HCT116 (cell line): ENCODE measurements at regions not wholly inside any gene's neighbourhood (a gene's known extent, or its start where the extent isn't known, plus 50 kb on each side); places are given as distances from the start of the nearest gene placed in this dataset.

Experiments used
- ATAC-seq: fragments of 200-7000 bp; cut with Tn5 transposase; 2 replicates; pipeline ENCODE4 v1.9.1; 2020; ENCODE audit warnings: mild to moderate bottlenecking, moderate library complexity
- BruUV-seq: library from RNA; stranded (reverse); fragments of 400-500 nt; replicated peaks from 2 replicates; lab custom pipeline; 2021; lab: Mats Ljungman, UMichigan
- CTCF ChIA-PET: fragments of 300-600 bp; sonication (Branson Sonifier 250); formaldehyde crosslinking; loops from one replicate; lab custom pipeline; 2021; ENCODE audit warnings: antibody characterized with exemption; lab: Charles Lee
- POLR2A ChIA-PET: fragments of 300-600, 350-600 bp; sonication (Branson Sonifier 250); formaldehyde crosslinking; loops from one replicate; lab custom pipeline; 2021; ENCODE audit warnings: antibody characterized with exemption; lab: Charles Lee
- RAD21 ChIA-PET, 2 experiments: fragments of 300-600 bp; sonication (Branson Sonifier 250); formaldehyde crosslinking; loops; one replicate each; lab custom pipeline; 2023; ENCODE audit warnings: low total read pairs in 2 of 2; ENCODE audit not compliant: uncharacterized antibody in 2 of 2, unreplicated experiment in 2 of 2, low non-redundant PET in 1 of 2; lab: Charles Lee
- DNase-seq: peaks from one replicate; pipeline ENCODE4 v3.0.0-alpha.2; 2010; ENCODE audit warnings: low read depth, low spot score
- H2AFZ ChIP-seq: fragments of 200-600 bp; shearing (Covaris generic), sonication (generic); 2 replicates; pipeline ENCODE4 v1.6.1; 2017; ENCODE audit warnings: low read depth, mixed run types, mixed read lengths, antibody characterized with exemption, low read length; ENCODE audit not compliant: poor library complexity, severe bottlenecking
- H3K27ac ChIP-seq: 2 replicates; pipeline ENCODE4 v1.5.1; 2012; ENCODE audit warnings: low read depth, low read length
- H3K27me3 ChIP-seq: fragments of 200-600 bp; sonication (generic); 2 replicates; pipeline ENCODE4 v1.6.1; 2016; ENCODE audit warnings: mixed run types, low read length, mixed read lengths; ENCODE audit not compliant: insufficient read depth
- H3K36me3 ChIP-seq, 2 experiments: fragments of 200-500 bp in 1 of 2; fragments of 200-600 bp in 1 of 2; sonication (Bioruptor generic) in 1 of 2; sonication (generic) in 1 of 2; 2 replicates each; pipeline versions ENCODE4 v1.5.1 to v1.6.1; 2014 to 2016; ENCODE audit warnings: low read length in 2 of 2, inconsistent platforms in 1 of 2, mixed read lengths in 1 of 2, mixed run types in 1 of 2; ENCODE audit not compliant: insufficient read depth in 2 of 2, control insufficient read depth in 1 of 2
- H3K4me1 ChIP-seq, 2 experiments: fragments of 200-600 bp in 1 of 2; sonication (generic) in 1 of 2; 2 replicates each; pipeline versions ENCODE4 v1.5.1 to v1.6.1; 2012 to 2017; ENCODE audit warnings: low read length in 2 of 2, inconsistent platforms in 1 of 2, mild to moderate bottlenecking in 1 of 2, mixed read lengths in 1 of 2, mixed run types in 1 of 2, moderate library complexity in 1 of 2; ENCODE audit not compliant: insufficient read depth in 2 of 2, control insufficient read depth in 1 of 2
- H3K4me2 ChIP-seq: fragments of 200-600 bp; sonication (generic); 2 replicates; pipeline ENCODE4 v1.6.1; 2017; ENCODE audit warnings: mixed run types, low read length, mixed read lengths
- H3K4me3 ChIP-seq, 2 experiments: fragments of 200-600 bp in 1 of 2; sonication (generic) in 1 of 2; replicated peaks in 1 of 2; 2 replicates each; pipeline ENCODE4 v1.5.1; 2011 to 2016; ENCODE audit warnings: low read length in 2 of 2, control low read depth in 1 of 2, low read depth in 1 of 2, mild to moderate bottlenecking in 1 of 2, mixed read lengths in 1 of 2, mixed run types in 1 of 2
- H3K79me2 ChIP-seq: fragments of 200-600 bp; sonication (generic); 2 replicates; pipeline ENCODE4 v1.6.1; 2017; ENCODE audit warnings: mild to moderate bottlenecking, mixed run types, low read length, moderate library complexity, mixed read lengths; ENCODE audit not compliant: insufficient read depth
- H3K9ac ChIP-seq: fragments of 200-600 bp; sonication (generic); 2 replicates; pipeline ENCODE4 v1.6.1; 2016; ENCODE audit warnings: low read length, mixed read lengths
- H3K9me2 ChIP-seq: fragments of 200-600 bp; sonication (generic), shearing (Covaris generic); 2 replicates; pipeline ENCODE4 v1.6.1; 2017; ENCODE audit warnings: mixed run types, mild to moderate bottlenecking, moderate library complexity; ENCODE audit not compliant: insufficient read depth
- H3K9me3 ChIP-seq, 2 experiments: fragments of 200-500 bp in 1 of 2; fragments of 200-600 bp in 1 of 2; sonication (Bioruptor generic) in 1 of 2; sonication (generic) in 1 of 2; 2 replicates each; pipeline ENCODE4 v1.6.1; 2014 to 2017; ENCODE audit warnings: low read length in 2 of 2, mixed read lengths in 2 of 2, inconsistent platforms in 1 of 2, low read depth in 1 of 2, mild to moderate bottlenecking in 1 of 2, mixed run types in 1 of 2, moderate library complexity in 1 of 2; ENCODE audit not compliant: control insufficient read depth in 1 of 2, insufficient read depth in 1 of 2
- H4K20me1 ChIP-seq: fragments of 200-600 bp; sonication (generic), shearing (Covaris generic); 2 replicates; pipeline ENCODE4 v1.6.1; 2017; ENCODE audit warnings: mixed run types, mild to moderate bottlenecking, moderate library complexity; ENCODE audit not compliant: insufficient read depth
- CBX3 ChIP-seq: IDR thresholded peaks from 2 replicates; pipeline ENCODE4 v1.6.1; 2012; ENCODE audit warnings: low read depth
- CEBPB ChIP-seq: IDR thresholded peaks from 2 replicates; pipeline ENCODE4 v1.6.1; 2012; ENCODE audit warnings: low read depth
- CTCF ChIP-seq, 3 experiments: fragments of 200-600 bp in 1 of 3; sonication (generic) in 1 of 3; IDR thresholded peaks in 2 of 3; conservative IDR thresholded peaks in 1 of 3; 2 replicates each; pipeline ENCODE4 v1.5.1; 2012 to 2017; ENCODE audit warnings: low read depth in 2 of 3, low read length in 2 of 3, antibody characterized with exemption in 1 of 3, borderline replicate concordance in 1 of 3, control low read depth in 1 of 3, mild to moderate bottlenecking in 1 of 3, mixed read lengths in 1 of 3, mixed run types in 1 of 3, moderate library complexity in 1 of 3; ENCODE audit not compliant: insufficient read depth in 1 of 3
- EGR1 ChIP-seq: IDR thresholded peaks from 2 replicates; pipeline ENCODE4 v1.6.1; 2012; ENCODE audit warnings: low read depth
- EZH2phosphoT487 ChIP-seq: fragments of 200-600 bp; IDR thresholded peaks from 2 replicates; pipeline ENCODE4 v1.6.1; 2018; ENCODE audit warnings: antibody characterized with exemption, borderline replicate concordance
- FOSL1 ChIP-seq: IDR thresholded peaks from 2 replicates; pipeline ENCODE4 v1.6.1; 2012; ENCODE audit warnings: low read depth
- JUND ChIP-seq: IDR thresholded peaks from 2 replicates; pipeline ENCODE4 v1.6.1; 2012
- SP1 ChIP-seq: IDR thresholded peaks from 2 replicates; pipeline ENCODE4 v1.6.1; 2012; ENCODE audit warnings: low read depth
- SRF ChIP-seq: IDR thresholded peaks from 2 replicates; pipeline ENCODE4 v1.6.1; 2012; ENCODE audit warnings: low read depth
- TCF7L2 ChIP-seq: IDR thresholded peaks from 2 replicates; pipeline ENCODE4 v1.7.0; 2011; ENCODE audit warnings: borderline replicate concordance, inconsistent platforms; ENCODE audit not compliant: insufficient read depth, insufficient read length; ENCODE audit errors: extremely low read depth
- YY1 ChIP-seq: IDR thresholded peaks from 2 replicates; pipeline ENCODE4 v1.6.1; 2011; ENCODE audit warnings: low read length, low read depth, moderate library complexity, mild to moderate bottlenecking; ENCODE audit not compliant: insufficient replicate concordance; ENCODE audit errors: extremely low read depth
- ZFX ChIP-seq: fragments of 450-650 bp; IDR thresholded peaks from 2 replicates; pipeline ENCODE4 v1.6.1; 2017
- ZNF274 ChIP-seq: fragments of 200-500 bp; sonication (Bioruptor generic); IDR thresholded peaks from 2 replicates; pipeline ENCODE4 v1.6.1; 2014; ENCODE audit warnings: mild to moderate bottlenecking, low read depth, low read length, inconsistent platforms
- intact Hi-C: fragments of 100-400 bp; cut with micrococcal nuclease; formaldehyde crosslinking; loops from 2 replicates; pipeline ENCODE4 v1.10.0; 2022
- TF ChIP-seq, protein P1 (sequence below): IDR thresholded peaks from 2 replicates; pipeline ENCODE4 v1.6.1; 2011; ENCODE audit warnings: mild to moderate bottlenecking, low read length, moderate library complexity; ENCODE audit not compliant: insufficient replicate concordance; ENCODE audit errors: extremely low read depth
- TF ChIP-seq, protein P2 (sequence below): IDR thresholded peaks from 2 replicates; pipeline ENCODE4 v1.6.1; 2012

- no peaks in the 10 kb centered on the region for H3K79me2 ChIP-seq
- no peaks in the 10 kb centered on the region for H4K20me1 ChIP-seq
- no peak overlapping the region for H3K4me2 ChIP-seq
- no peak overlapping the region for H3K27ac ChIP-seq
- peaks cover 77% of the 10 kb centered on the region for H3K27me3 ChIP-seq
- H3K9ac ChIP-seq = no peak overlapping the region
- ATAC-seq (no peak), DNase-seq (no peak)
- intact Hi-C loops = no loop called here
- H3K36me3 ChIP-seq = no peaks in the 10 kb centered on the region
- no peak overlapping the region for H2AFZ ChIP-seq
- no peaks in the 10 kb centered on the region for H3K4me1 ChIP-seq
- CTCF ChIA-PET = no interaction called here
- no peaks in the 10 kb centered on the region for H3K9me2 ChIP-seq
- TF ChIP-seq CEBPB (no peak), ZFX (no peak), CBX3 (no peak), EGR1 (no peak), JUND (no peak), SRF (no peak), EZH2phosphoT487 (no peak), ZNF274 (no peak), CTCF (IDR thresholded peaks at IDR 0.05 in 2 of 3, conservative IDR thresholded peaks at IDR 0.05 in 1 of 3; ENCODE audit: borderline replicate concordance in 1 of 3, insufficient read depth in 1 of 3, low read depth in 2 of 3, low read length in 2 of 3) (no peak), FOSL1 (no peak), TCF7L2 (no peak), YY1 (no peak), SP1 (no peak)
- TF ChIP-seq, protein P1, sequence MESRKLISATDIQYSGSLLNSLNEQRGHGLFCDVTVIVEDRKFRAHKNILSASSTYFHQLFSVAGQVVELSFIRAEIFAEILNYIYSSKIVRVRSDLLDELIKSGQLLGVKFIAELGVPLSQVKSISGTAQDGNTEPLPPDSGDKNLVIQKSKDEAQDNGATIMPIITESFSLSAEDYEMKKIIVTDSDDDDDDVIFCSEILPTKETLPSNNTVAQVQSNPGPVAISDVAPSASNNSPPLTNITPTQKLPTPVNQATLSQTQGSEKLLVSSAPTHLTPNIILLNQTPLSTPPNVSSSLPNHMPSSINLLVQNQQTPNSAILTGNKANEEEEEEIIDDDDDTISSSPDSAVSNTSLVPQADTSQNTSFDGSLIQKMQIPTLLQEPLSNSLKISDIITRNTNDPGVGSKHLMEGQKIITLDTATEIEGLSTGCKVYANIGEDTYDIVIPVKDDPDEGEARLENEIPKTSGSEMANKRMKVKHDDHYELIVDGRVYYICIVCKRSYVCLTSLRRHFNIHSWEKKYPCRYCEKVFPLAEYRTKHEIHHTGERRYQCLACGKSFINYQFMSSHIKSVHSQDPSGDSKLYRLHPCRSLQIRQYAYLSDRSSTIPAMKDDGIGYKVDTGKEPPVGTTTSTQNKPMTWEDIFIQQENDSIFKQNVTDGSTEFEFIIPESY = no peak
- TF ChIP-seq, protein P2, sequence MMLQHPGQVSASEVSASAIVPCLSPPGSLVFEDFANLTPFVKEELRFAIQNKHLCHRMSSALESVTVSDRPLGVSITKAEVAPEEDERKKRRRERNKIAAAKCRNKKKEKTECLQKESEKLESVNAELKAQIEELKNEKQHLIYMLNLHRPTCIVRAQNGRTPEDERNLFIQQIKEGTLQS = no peak
- POLR2A ChIA-PET = no interaction called here
- no peaks in the 10 kb centered on the region for H3K9me3 ChIP-seq
- RAD21 ChIA-PET = no interaction called here
- BruUV-seq = no TSS peak
- no peak overlapping the region for H3K4me3 ChIP-seq
Measured at GRCh38 chr6:125375821-125376220, 74.1 kb upstream of the HDDC2 start.
